GM19240 (cell line): ENCODE measurements at regions not wholly inside any gene's neighbourhood (a gene's known extent, or its start where the extent isn't known, plus 50 kb on each side); places are given as distances from the start of the nearest gene placed in this dataset.

ENCODE experiments used
- DNase-seq: peaks from one replicate; pipeline ENCODE4 v3.0.0; 2011; ENCODE audit warnings: low spot score; ENCODE audit not compliant: insufficient read length

DNA sequence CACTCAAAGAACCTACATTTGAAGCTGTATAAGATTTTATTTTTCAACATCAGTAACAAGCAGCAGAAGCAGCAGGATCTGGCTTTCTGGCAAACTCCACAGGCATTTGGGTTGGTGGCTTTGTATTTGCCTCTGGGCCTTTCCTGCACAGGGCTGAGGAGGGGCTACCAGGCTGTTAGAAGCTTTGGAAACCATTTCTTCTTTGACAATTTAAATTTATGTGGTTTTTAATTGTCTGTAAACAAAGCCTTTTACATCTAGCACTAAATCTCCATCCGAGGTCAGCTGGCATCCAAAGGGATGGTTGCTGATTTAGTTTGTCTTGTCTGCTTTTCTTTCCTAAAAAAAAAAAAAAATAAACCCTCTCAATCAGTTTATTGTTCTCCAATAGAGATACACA is 127.5 kb upstream of the OBI1 start:
- DNase-seq: no peak

DNA sequence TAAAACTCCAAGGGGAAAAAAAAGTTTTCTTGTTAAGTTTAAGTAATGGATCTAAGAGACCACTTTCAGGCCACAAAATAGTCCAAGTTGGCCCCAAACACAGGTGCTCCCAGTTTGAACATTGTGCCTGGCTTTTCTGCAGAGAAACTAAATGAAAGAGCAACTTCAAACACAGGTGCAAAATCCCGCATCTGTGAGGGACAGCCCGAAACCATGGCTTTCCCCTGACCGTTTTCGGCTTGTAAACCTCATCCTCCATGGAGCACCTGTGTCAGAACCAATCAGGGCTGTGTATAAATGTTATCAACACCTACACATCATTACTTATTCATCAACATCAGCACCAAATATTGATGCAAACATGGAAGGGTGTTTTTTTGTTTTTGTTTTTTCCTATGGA is 126.8 kb upstream of the OBI1 start:
- DNase-seq: no peak

GRCh38 chr13:78784014-78784750 is 125.2 kb upstream of the OBI1 start:
- DNase-seq: no peak

GRCh38 chr13:78780708-78781107 is 121.8 kb upstream of the OBI1 start:
- DNase-seq: no peak

DNA sequence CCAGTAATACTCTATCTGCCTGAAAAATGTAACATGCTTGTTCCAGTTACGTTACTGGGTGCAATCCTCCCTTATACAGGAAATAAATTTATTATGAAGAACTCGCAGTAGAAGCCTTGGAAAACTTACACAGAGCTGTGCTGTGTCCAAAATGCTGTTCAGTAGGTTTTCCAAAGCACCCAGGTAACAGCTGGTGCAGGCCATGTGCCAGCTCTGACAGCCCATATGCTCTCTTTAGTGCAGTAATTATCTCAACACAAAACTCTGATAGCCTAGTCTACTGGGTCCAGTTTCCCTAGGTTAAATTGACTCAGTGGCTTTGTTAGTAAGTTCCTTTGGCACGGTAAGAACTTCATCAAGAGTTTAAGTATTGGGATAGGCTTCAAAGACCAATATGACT is 120.7 kb upstream of the OBI1 start:
- no peak for DNase-seq

DNA sequence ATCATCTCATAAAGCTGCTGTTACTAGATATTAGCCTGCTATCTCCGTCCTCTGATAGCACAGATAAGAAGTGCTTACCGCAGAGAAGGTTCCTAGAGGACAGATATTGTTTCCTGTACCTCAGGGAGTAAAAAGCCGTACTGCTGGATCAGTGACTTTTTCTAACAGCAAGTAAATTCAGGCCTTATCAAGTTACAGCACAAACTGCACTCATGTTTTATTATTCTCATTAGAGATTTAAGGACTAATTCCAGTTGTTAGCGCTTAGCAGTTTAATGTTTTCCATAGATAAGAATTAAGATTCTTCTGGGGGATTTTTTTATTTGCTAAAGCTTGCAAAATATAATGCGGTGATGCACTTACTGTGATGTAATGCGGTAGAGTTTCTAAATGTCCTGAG is 119.0 kb upstream of the OBI1 start:
- no peak for DNase-seq

DNA sequence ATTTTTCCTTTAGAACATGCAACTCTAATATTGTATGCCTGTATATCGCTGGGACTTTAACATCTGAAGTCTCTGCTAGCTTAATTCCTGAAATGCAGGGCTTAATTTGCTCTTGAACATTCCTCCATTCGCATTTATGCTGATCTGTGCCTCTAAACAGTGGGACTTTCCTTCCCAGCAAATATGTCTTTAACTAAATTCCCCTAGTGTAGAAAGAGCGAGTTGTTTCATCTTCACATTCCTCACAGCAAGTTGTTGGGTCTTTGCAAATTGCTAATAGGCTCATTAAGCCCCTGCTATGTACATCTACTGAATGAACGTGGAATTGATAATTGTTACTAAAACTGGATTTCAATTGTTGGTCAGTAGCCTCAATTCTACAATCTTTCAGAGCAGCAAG is 118.4 kb upstream of the OBI1 start:
- DNase-seq: no peak

DNA sequence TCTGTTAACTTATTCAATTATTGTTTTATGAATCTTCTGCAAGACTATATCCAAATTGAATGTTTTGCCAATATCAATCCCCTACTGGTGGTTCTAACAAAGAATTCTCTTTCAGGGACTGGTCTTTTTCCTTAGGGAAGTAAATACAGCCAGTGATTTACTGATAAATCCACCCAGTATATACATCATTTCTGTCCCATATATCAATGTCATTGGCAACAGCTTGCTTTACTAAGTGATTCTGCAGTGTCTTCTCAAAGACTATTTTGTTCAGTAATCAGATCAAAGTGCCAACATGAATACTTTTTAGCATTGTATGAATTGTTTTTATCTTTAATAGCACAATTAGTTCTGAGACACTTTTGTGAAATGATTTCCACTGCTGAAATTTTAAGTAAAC is 114.0 kb upstream of the OBI1 start:
- DNase-seq: no peak

DNA sequence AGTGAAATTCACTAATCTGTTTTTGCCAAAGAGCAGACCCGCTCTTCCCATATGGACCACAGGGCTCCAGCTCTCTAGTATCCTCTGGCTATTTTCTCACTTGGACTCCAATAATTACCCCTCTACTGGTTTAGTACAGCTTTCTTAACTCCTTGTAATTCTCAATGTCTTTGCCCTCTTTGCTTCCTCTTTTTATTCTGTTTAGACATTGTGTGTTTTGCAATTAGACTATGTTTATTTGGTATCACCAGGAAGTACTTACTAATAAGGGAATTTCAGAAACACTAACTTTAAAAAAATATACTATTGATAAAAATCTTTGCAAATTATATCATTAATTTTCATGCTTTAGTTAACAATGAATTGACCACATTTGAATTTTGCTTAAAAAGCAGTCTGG is 111.6 kb upstream of the OBI1 start:
- no peak for DNase-seq

GRCh38 chr13:78768950-78769349 is 110.0 kb upstream of the OBI1 start:
- no peak for DNase-seq

GRCh38 chr13:78764665-78765064 is 105.7 kb upstream of the OBI1 start:
- no peak for DNase-seq

DNA sequence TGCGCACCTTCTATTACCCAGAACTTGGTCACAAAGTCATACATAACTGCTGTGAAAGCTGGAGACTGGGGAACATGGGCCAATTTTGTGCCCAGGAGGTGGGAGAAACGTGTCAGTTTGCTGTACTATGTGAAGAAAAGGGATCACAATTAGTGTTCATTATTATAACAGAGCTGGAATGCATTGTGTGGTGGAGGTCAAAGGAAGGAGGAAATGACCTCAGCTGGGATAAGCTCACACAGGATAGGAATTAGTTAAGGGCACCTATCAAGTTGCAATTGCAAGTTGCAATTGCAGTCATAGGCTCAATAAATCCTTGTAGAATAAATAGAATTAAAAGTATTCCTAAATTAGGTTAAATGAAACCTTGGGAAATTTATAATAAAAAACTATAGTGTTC is 103.9 kb upstream of the OBI1 start:
- no peak for DNase-seq

- no peak for DNase-seq
Observed at GRCh38 chr13:78759704-78760103, 100.7 kb upstream of the OBI1 start.

- no peak for DNase-seq
Observed at GRCh38 chr13:78758549-78758948, 99.6 kb upstream of the OBI1 start.

DNA sequence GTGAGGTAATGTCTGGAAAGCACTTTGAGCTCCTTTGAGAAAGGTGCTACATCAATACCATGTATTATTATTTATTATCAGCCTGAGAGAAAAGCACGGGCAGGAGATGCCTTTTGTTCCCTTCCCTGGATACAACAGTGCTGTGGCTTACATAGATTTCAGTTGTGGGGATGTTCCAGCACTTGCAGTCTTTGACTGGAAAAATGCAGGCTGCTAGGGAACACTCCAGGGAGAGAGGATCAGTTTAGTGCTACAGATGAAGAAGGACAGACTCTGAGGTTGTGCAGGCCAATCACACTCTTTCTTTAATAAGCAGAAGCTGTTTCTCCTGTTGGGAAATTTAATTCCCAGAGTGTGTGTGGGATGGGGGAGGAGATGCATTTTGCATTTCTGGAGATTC is 94.5 kb upstream of the OBI1 start:
- no peak for DNase-seq

GRCh38 chr13:78750735-78751134 is 91.8 kb upstream of the OBI1 start:
- DNase-seq: no peak

GRCh38 chr13:78743973-78744372 is 85.0 kb upstream of the OBI1 start:
- DNase-seq: no peak

DNA sequence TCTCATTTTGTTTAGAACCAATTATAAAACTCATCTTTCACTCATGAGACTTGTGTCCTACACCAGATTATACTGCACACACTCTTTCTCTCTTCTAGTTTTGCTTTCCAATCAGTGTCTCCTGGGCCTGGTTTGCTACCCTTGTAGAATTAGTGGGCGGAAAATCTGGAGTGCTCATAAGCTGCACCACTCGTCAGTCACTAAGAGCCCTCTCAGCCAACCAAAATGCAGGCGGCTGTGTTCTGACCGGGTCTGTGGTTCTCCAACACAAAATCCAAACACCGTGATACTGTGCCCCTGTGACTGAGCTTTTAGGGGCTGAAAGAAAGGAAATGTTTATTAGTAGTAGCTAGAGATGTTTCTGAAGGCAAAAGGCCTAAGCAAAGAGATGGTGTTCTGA is 83.7 kb upstream of the OBI1 start:
- DNase-seq: no peak

DNA sequence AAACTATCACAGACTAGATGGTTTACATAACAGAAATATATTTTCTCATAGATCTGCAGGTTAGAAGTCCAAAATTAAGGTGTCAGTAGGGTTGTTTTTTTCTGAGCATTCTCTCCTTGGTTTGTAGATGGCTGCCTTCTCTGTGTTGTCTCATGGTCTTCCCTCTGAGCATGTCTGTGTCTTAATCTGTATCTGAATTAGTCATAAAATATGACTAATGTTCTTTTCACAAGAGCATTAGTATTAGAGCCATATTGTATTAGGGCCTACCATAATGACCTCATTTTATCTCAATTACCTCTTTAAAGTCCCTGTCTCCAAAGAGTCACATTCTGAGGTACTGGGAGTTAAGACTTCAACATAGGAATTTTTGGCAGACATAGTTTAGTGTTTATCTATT is 77.2 kb upstream of the OBI1 start:
- DNase-seq: no peak

DNA sequence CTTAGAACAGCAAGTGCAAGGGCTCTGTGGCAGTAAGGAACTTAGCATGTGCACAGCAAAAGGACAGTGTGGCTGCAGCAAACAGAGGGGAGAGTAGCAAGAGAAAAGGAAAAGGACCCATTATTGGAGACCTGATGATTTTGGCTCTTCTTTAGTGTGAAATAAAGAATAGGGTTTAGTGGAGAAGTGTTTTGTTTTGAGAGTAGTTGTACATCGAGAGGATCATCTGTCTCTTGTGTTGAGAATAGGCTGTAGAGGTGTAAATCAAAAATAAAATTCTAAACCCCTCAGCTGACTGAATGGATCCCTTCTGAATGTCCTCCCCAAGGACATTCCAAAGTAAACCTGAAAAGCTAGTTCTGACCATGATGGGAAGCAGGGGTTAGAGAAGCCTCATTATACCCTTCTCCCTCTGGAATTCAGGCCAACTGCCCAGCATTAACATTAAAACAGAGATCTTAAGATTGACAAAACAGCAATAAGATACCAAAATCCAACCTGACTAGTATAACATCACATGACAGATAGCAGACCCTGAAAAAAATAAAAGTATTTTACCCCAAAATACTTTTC is 73.6 kb upstream of the OBI1 start:
- no peak for DNase-seq

DNA sequence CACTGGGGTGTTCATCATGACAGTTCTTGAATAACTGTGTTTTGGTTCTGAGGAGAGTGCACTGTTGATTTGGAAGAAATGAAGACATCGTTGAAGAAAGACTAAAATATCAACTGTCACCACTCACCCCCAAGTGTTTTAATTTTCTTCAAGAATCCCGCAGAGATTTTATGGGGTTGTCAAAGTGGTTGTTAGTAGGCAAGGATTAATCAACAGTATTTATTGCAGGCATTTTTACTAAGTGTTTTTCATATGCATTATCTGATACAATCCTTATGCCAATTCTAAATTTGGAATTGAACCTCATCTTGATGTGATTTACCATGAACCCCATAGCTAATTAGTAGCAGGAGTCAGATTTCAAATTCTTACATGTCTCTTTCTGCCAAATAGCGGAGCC is 63.7 kb upstream of the OBI1 start:
- no peak for DNase-seq

GRCh38 chr13:78719367-78719766 is 60.4 kb upstream of the OBI1 start:
- DNase-seq: no peak

GRCh38 chr13:78714717-78715116 is 55.8 kb upstream of the OBI1 start:
- no peak for DNase-seq

DNA sequence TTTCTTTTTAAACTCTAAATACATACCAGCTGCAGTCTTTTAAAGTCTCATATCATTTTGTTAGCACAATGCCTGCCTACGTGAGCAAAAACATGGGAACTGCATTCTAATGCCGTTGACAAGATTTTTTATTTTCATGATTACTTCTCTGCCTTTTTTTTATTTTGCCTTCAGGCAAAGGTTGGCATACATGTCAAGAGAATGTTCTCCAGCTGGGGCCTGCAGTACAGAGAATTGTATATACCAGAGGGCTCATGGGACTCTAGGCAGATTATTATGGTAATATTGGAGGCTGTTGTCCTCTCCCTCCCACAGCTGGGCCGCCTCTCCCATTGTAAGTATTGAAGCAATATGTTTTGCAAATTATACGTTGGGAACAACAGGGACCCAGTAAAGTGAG is 53.9 kb upstream of the OBI1 start:
- DNase-seq: no peak
